ENCODE measurements at regions not wholly inside any gene's neighbourhood (a gene's known extent, or its start where the extent isn't known, plus 50 kb on each side); places are given as distances from the start of the nearest gene placed in this dataset.

- POLR2A ChIA-PET, result no interaction called here
- Histone ChIP-seq H3K79me2 (ENCODE audit: control insufficient read depth, insufficient read depth, low read length) (no peaks in the 10 kb centered on the region), H3K4me2 (ENCODE audit: control insufficient read depth, insufficient read depth) (no peak overlapping the region), H4K20me1 (ENCODE audit: control insufficient read depth, insufficient read depth) (no peaks in the 10 kb centered on the region), H3K4me1 (ENCODE audit: control insufficient read depth, insufficient read depth, low read length) (no peaks in the 10 kb centered on the region), H3K4me3 (no peak overlapping the region), H3K36me3 (ENCODE audit: control insufficient read depth in 2 of 2, insufficient read depth in 2 of 2, low read length in 1 of 2) (no peaks in the 10 kb centered on the region), H3K27ac (ENCODE audit: control insufficient read depth, insufficient read depth) (no peak overlapping the region), H2AFZ (ENCODE audit: control insufficient read depth, low read depth, low read length) (no peak overlapping the region), H3K9ac (ENCODE audit: control insufficient read depth, insufficient read depth, low read length) (no peak overlapping the region), H3K9me3 (replicated peaks; ENCODE audit: control insufficient read depth, insufficient read depth, low read length) (no peaks in the 10 kb centered on the region; the same call in 2 of the 3 replicates), H3K27me3 (replicated peaks in 1 of 2; ENCODE audit: control insufficient read depth in 2 of 2, insufficient read depth in 2 of 2, low read length in 1 of 2) (no peaks in the 10 kb centered on the region; a peak in 1 of 4 replicates)
- in situ Hi-C loops (cut with MboI) (no loop called here), intact Hi-C loops (cut with micrococcal nuclease; ENCODE audit: unreplicated experiment) (no loop called here)
- ATAC-seq (no peak), FAIRE-seq (no peak), DNase-seq (ENCODE audit: low read depth, low spot score) (no peak)
- no peak for TF ChIP-seq PKNOX1 (IDR thresholded peaks at IDR 0.05)
- no peak for TF ChIP-seq ZNF687 (IDR thresholded peaks at IDR 0.05)
- no peak for TF ChIP-seq POLR2AphosphoS2 (IDR thresholded peaks at IDR 0.05; ENCODE audit: low read depth, low read length)
- no peak for TF ChIP-seq FOS (IDR thresholded peaks at IDR 0.05; ENCODE audit: borderline replicate concordance, extremely low read depth, insufficient read length)
- TF ChIP-seq, protein P1, sequence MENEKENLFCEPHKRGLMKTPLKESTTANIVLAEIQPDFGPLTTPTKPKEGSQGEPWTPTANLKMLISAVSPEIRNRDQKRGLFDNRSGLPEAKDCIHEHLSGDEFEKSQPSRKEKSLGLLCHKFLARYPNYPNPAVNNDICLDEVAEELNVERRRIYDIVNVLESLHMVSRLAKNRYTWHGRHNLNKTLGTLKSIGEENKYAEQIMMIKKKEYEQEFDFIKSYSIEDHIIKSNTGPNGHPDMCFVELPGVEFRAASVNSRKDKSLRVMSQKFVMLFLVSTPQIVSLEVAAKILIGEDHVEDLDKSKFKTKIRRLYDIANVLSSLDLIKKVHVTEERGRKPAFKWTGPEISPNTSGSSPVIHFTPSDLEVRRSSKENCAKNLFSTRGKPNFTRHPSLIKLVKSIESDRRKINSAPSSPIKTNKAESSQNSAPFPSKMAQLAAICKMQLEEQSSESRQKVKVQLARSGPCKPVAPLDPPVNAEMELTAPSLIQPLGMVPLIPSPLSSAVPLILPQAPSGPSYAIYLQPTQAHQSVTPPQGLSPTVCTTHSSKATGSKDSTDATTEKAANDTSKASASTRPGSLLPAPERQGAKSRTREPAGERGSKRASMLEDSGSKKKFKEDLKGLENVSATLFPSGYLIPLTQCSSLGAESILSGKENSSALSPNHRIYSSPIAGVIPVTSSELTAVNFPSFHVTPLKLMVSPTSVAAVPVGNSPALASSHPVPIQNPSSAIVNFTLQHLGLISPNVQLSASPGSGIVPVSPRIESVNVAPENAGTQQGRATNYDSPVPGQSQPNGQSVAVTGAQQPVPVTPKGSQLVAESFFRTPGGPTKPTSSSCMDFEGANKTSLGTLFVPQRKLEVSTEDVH (IDR thresholded peaks at IDR 0.05; ENCODE audit: low read depth, partially characterized antibody), result no peak
- no peak for TF ChIP-seq KLF5 (IDR thresholded peaks at IDR 0.05; ENCODE audit: partially characterized antibody)
- no peak for TF ChIP-seq NKRF (conservative IDR thresholded peaks at IDR 0.05)
- TF ChIP-seq FOXM1 (IDR thresholded peaks at IDR 0.05; ENCODE audit: low read depth, low read length), result no peak
- TF ChIP-seq POU2F2 (IDR thresholded peaks at IDR 0.05; ENCODE audit: borderline replicate concordance, low read depth, low read length), result no peak
- no peak for TF ChIP-seq SPI1 (IDR thresholded peaks at IDR 0.05; ENCODE audit: borderline replicate concordance, insufficient read depth, low read depth, low read length)
- CTCF ChIA-PET, result no interaction called here
- RAD21 ChIA-PET (ENCODE audit: unreplicated experiment), result no interaction called here
- no TSS peak for BruUV-seq (replicated peaks)
- WGBS (ENCODE audit: insufficient coverage, insufficient replicate concordance, low lambda C conversion rate, missing lambda C conversion rate), result 0% methylated on average over 1 of the region's 1 CpG
- SMC1A ChIA-PET (ENCODE audit: uncharacterized antibody, unreplicated experiment), result interaction anchor here (0.7 kb wide), 1 partner anchor 1570 kb away, joined by 3 read pairs; no protein-coding TSS in a partner anchor
Observed at GRCh38 chr6:90916968-90917367, 330.1 kb upstream of the MAP3K7 start.

Measured in GM12878 (cell line).